G401.6 (cell line): ENCODE measurements at regions not wholly inside any gene's neighbourhood (a gene's known extent, or its start where the extent isn't known, plus 50 kb on each side); places are given as distances from the start of the nearest gene placed in this dataset.
"Not testable (repeated sequence)": the region's sequence is repeated elsewhere in the genome, so short reads cannot be mapped to it uniquely, and the experiment has no call there.

ENCODE experiments used
- FAIRE-seq: peaks from 2 replicates; lab custom pipeline; 2012; peaks lifted over from hg19 to GRCh38; lab: Jason Lieb, UNC

GRCh38 chrX:104376937-104377336 is 122.2 kb upstream of the ESX1 start:
- FAIRE-seq = no peak

GRCh38 chrX:104372547-104372946 is 117.8 kb upstream of the ESX1 start:
- no peak for FAIRE-seq

- FAIRE-seq = no peak
Observed at GRCh38 chrX:104370089-104370488, 115.4 kb upstream of the ESX1 start.

GRCh38 chrX:104360774-104361173 is 106.0 kb upstream of the ESX1 start:
- not testable (repeated sequence) for FAIRE-seq

- FAIRE-seq = no peak
Observed at GRCh38 chrX:104359124-104359523, 104.4 kb upstream of the ESX1 start.

DNA sequence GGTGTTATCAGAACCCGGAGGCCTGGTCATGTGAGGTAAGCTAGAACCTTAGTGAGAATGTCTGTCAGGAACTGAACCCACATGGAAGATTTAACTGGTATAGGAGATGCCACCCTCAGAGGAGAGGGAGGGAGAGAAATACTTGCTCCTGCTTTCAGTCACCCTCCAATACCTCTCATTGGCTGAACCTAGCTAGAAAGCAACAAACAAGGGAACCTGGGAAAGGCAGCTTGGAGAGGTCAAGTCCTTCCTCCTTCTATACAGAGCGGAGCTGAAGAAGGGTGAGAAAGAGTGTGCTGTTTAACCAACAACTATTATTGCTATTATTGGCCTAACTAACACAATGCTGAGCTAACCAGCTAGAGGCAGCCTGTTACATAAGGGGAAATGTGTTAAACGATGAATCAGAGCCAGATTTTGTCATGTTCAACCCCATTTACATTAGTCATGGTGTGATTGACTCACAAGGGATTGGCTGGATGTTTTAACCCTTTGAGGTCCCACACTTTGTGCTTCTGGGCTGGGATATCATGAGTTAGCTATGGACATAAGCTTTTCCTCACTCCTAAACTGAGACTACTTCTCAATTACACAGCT is 96.5 kb upstream of the ESX1 start:
- no peak for FAIRE-seq

GRCh38 chrX:104347860-104348259 is 93.1 kb upstream of the ESX1 start:
- FAIRE-seq = no peak

GRCh38 chrX:104343428-104344129 is 88.8 kb upstream of the ESX1 start:
- peak; percentile 67 for FAIRE-seq

- no peak for FAIRE-seq
Observed at GRCh38 chrX:104342065-104342464, 87.3 kb upstream of the ESX1 start.

DNA sequence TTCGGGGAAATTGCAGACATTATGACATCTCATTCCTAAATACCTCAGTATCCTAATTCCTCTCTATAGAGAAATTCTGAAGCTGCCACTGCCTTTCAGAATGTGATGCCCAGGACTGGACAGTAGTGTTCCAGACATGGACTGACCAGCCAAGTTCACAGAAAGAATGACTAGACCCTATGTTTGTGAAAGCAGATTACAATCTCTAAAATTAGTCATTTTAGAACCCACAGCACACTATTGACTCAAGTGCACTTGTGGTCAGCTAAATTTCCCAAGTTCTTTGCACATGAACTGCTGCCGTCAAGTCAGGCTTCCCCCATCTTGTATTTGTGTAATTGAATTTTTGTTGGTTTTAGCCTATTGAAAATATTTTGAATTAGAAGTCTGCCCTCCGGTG is 81.0 kb upstream of the ESX1 start:
- no peak for FAIRE-seq

DNA sequence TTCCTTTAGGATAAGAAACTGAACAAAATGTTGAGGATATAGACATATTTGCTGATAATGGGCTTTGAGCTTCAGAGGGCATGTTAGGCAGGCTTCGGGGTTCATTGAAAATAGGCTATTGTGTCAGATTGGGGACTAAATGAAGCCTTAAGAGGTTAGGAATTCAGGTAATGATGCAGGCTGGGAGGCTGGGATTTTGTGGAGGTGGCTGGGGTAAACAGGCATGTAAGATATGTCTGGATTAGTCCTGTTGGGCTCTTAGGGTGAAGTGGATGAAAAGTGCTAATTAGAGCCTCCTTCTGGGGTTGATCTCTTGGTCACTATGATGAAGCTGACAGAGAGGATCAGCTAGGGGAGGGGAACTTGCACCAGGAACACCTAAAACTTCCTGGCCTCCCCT is 80.2 kb upstream of the ESX1 start:
- FAIRE-seq = no peak

- no peak for FAIRE-seq
Observed at GRCh38 chrX:104330966-104331365, 76.2 kb upstream of the ESX1 start.

DNA sequence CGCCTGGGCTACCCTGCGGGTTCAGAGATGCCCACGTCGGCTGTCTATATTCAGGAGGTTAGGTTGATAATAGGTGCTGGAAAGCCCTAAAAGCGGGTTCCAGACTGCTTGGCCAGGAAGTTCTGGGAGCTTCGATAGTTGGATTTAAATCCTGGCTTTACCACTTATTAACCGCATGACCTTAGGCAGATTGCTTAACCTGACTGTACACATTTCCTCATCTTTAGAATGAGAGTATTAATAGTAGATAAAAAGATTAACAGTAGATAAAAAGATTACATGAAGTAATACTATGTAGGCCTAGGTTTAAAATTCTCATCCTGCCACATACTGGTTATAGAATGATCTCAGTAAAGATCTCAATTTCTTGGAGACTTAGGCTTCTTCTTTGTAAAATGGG is 75.0 kb upstream of the ESX1 start:
- no peak for FAIRE-seq

DNA sequence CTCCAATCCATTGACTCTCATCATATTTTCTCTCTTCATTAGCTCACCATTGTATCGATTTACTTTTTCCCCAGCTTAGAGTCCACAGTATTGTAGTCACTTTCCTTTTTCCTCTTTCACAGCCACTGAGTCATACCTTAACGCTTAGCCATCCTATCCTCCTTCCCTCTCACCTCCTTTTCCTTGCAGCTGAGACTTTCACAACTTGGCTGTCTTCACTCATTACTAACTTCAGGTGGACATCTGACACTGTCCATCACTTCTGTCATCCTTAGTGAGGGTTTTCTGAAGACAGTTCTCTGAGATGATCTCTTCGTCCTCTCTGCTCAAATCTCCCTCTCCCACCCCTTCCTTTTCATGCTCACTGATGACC is 70.5 kb upstream of the ESX1 start:
- FAIRE-seq = no peak

DNA sequence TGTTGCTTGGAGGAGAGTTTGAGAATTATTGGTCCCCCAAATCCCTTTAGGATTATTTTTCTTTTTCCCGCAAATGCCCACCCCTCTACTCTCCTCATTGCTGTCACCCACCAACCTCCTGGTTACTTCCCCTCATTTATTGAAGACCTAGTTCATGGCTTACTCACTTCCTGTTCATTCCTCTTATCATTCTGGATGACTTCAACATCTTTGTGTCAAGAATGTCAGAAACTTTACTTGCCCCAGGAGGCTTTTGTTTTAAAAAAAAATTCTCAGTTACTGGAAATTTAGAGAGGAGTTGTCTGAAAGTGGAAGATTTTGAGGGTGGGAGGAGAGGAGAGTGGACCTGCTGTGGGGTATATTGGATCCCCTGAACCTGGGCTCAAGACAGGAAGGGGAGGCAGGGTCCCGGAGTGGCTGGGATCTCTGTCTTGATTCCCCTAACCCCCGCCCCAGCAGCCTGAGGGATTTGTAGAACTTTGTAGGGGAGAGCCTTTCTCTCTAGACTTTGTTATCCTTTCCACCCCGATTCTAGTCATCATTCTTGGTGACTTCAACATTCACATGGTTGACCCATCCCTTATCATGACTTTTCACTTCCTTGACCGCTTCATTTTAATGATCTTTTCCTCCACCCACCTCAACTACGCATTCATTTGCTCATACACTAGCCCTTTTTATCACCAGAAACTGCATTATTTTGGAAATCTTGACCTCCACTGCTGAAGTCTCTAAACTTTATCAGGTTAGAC is 69.9 kb upstream of the ESX1 start:
- FAIRE-seq = no peak

DNA sequence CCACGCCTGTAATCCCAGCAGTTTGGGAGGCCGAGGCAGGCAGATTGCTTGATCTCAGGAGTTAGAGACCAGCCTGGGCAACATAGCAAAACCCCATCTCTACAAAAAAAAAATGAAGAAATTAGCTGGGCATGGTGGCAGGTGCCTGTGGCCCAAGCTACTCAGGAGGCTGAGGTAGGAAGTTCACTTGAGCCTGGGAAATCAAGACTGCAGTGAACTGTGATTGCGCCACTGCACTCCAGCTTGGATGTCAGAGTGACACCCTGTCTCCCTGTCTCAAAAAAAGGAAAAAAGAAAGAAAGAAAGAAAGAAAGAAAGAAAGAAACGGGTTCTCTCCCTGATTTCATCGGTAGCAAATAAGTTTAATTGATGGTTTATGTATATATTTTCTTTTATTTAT is 64.6 kb upstream of the ESX1 start:
- no peak for FAIRE-seq

- no peak for FAIRE-seq
Observed at GRCh38 chrX:104318330-104319009, 63.7 kb upstream of the ESX1 start.

DNA sequence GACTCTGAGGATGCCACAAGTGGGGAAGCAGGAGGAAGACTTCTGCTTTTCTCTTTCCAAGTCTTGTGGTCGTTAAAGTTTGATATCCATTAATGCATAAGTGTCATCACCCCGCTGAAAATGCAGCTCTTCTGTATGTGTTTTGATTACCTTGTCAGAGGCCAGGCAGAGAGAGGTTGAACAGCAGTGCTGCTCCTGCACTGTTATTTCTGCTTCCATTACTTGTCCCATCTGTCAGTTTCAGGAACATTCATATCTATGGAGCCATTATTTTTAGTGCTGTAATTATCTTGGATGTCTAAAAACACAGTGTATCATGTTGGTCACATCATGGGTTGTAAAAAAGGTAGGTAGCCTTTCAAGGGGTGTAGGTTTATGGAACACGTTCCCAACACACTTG is 62.0 kb upstream of the ESX1 start:
- no peak for FAIRE-seq

- no peak for FAIRE-seq
Observed at GRCh38 chrX:104315555-104315954, 60.8 kb upstream of the ESX1 start.

- FAIRE-seq = no peak
Observed at GRCh38 chrX:104310657-104311254, 56.0 kb upstream of the ESX1 start.

GRCh38 chrX:104310090-104310489 is 55.4 kb upstream of the ESX1 start:
- no peak for FAIRE-seq

DNA sequence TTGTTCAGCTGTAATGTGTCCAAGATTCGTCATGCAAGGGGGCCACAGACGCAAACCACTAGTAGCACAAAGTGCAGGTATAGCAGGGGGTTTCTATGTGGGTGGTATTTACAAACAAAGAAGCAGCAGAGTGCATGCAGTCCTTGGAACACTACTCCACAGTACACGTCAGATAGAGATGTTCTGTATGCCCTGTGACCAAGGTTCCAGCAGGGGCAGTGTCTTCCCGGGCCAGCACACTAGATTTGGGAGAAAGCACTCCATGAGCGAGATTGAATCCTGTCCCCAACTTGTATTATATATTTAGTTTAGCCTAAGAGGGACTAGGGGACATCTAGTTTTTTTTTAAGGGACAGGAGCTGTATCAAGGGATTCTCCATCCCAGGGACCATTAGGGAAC is 54.4 kb upstream of the ESX1 start:
- no peak for FAIRE-seq

GRCh38 chrX:104307341-104307740 is 52.6 kb upstream of the ESX1 start:
- FAIRE-seq = no peak
